Mesothelial cell of epicardium (in vitro differentiated cells): ENCODE measurements at regions not wholly inside any gene's neighbourhood (a gene's known extent, or its start where the extent isn't known, plus 50 kb on each side); places are given as distances from the start of the nearest gene placed in this dataset.
A peak's percentile ranks its signal among the peaks of the same experiment; 100 is the strongest.

ENCODE experiments used
- DNase-seq, 2 experiments: peaks; one replicate each; pipeline ENCODE4 v3.0.0; 2021; ENCODE audit warnings: low spot score in 2 of 2; ENCODE audit not compliant: unreplicated experiment in 2 of 2
- H3K27ac Mint-ChIP-seq: 2 replicates; pipeline ENCODE4 v1.8.0; 2021; ENCODE audit warnings: mixed read lengths
- H3K27me3 Mint-ChIP-seq: 2 replicates; pipeline ENCODE4 v1.8.0; 2021; ENCODE audit warnings: low read depth, mixed read lengths
- H3K36me3 Mint-ChIP-seq: 2 replicates; pipeline ENCODE4 v1.8.0; 2021; ENCODE audit warnings: mixed read lengths
- H3K4me1 Mint-ChIP-seq: 2 replicates; pipeline ENCODE4 v1.8.0; 2021; ENCODE audit warnings: mixed read lengths
- H3K4me3 Mint-ChIP-seq: 2 replicates; pipeline ENCODE4 v1.8.0; 2021; ENCODE audit warnings: mild to moderate bottlenecking, moderate library complexity, mixed read lengths
- H3K9me3 Mint-ChIP-seq: 2 replicates; pipeline ENCODE4 v1.8.0; 2021; ENCODE audit warnings: mixed read lengths
- CTCF ChIP-seq: fragments of 200-600 bp; sonication (generic); IDR thresholded peaks from one replicate; pipeline ENCODE4 v1.5.0; 2021; ENCODE audit warnings: antibody characterized with exemption; ENCODE audit not compliant: unreplicated experiment

- no peak overlapping the region for H3K4me3 Mint-ChIP-seq
- H3K27me3 Mint-ChIP-seq = no peaks in the 10 kb centered on the region
These were observed 150.8 kb downstream of the OR2B2 start for GRCh38 chr6:27761391-27761790.

GRCh38 chr6:27760464-27760863, 151.7 kb downstream of the OR2B2 start:
- H3K27ac Mint-ChIP-seq = no peak overlapping the region
- no peaks in the 10 kb centered on the region for H3K36me3 Mint-ChIP-seq
- H3K27me3 Mint-ChIP-seq = no peaks in the 10 kb centered on the region
- H3K9me3 Mint-ChIP-seq = no peaks in the 10 kb centered on the region
- H3K4me1 Mint-ChIP-seq = peaks cover 15% of the 10 kb centered on the region
- no peak for TF ChIP-seq CTCF
- H3K4me3 Mint-ChIP-seq = no peak overlapping the region
- no peak for DNase-seq

More at GRCh38 chr6:27761391-27761790, 150.8 kb downstream of the OR2B2 start:
- Mint-ChIP-seq H3K9me3 (no peaks in the 10 kb centered on the region), H3K27ac (no peak overlapping the region), H3K4me1 (peaks cover 15% of the 10 kb centered on the region), H3K36me3 (no peaks in the 10 kb centered on the region)
- no peak for TF ChIP-seq CTCF
- no peak for DNase-seq

- H3K4me3 Mint-ChIP-seq = no peak overlapping the region
- no peak for DNase-seq
- TF ChIP-seq CTCF = no peak
- no peak overlapping the region for H3K27ac Mint-ChIP-seq
- no peaks in the 10 kb centered on the region for H3K9me3 Mint-ChIP-seq
- peaks cover 13% of the 10 kb centered on the region for H3K4me1 Mint-ChIP-seq
- H3K36me3 Mint-ChIP-seq = no peaks in the 10 kb centered on the region
- H3K27me3 Mint-ChIP-seq = no peaks in the 10 kb centered on the region
These were observed 152.3 kb downstream of the OR2B2 start for GRCh38 chr6:27759930-27760329.

GRCh38 chr6:27758491-27758890, 153.7 kb downstream of the OR2B2 start:
- Mint-ChIP-seq H3K27ac (no peak overlapping the region), H3K4me3 (peak overlapping the region; percentile 77), H3K27me3 (no peaks in the 10 kb centered on the region), H3K36me3 (no peaks in the 10 kb centered on the region), H3K4me1 (peaks cover 18% of the 10 kb centered on the region), H3K9me3 (no peaks in the 10 kb centered on the region)
- no peak for DNase-seq
- TF ChIP-seq CTCF = no peak

- DNase-seq = peak in 1 of 2 experiments; percentile 54
- Mint-ChIP-seq H3K36me3 (no peaks in the 10 kb centered on the region), H3K27me3 (no peaks in the 10 kb centered on the region), H3K27ac (peak overlapping the region; percentile 88), H3K4me3 (peak overlapping the region; percentile 77), H3K4me1 (peaks cover 18% of the 10 kb centered on the region), H3K9me3 (no peaks in the 10 kb centered on the region)
- TF ChIP-seq CTCF = no peak
These were observed 154.9 kb downstream of the OR2B2 start for GRCh38 chr6:27757307-27757706.

- Mint-ChIP-seq H3K9me3 (no peaks in the 10 kb centered on the region), H3K27ac (no peak overlapping the region), H3K4me3 (no peak overlapping the region), H3K27me3 (no peaks in the 10 kb centered on the region), H3K36me3 (no peaks in the 10 kb centered on the region), H3K4me1 (peaks cover 23% of the 10 kb centered on the region)
- DNase-seq = no peak
- no peak for TF ChIP-seq CTCF
These were observed 156.4 kb downstream of the OR2B2 start for GRCh38 chr6:27755768-27756167.
